ENCODE measurements at regions not wholly inside any gene's neighbourhood (a gene's known extent, or its start where the extent isn't known, plus 50 kb on each side); places are given as distances from the start of the nearest gene placed in this dataset.

- no peaks in the 10 kb centered on the region for H3K36me3 ChIP-seq
- H3K27ac ChIP-seq = no peak overlapping the region
- no peak for TF ChIP-seq POLR2A (IDR thresholded peaks at IDR 0.05)
- TF ChIP-seq CTCF (IDR thresholded peaks at IDR 0.05) = no peak
- WGBS, 4 donors = 82 to 93% (median 87%) methylated on average over 3 of the region's 3 CpGs
- ATAC-seq = no peak
- intact Hi-C loops (cut with DNase I) = loop anchor here in 9 of 10 donors (5.0 to 10.0 kb wide), 3 partner anchors 163 to 317 kb away; no protein-coding TSS in a partner anchor
- H3K4me1 ChIP-seq = peaks cover 0 to 10% (median 0%) of the 10 kb centered on the region in 12 donors
- no peak for DNase-seq
- no peaks in the 10 kb centered on the region for H3K9me3 ChIP-seq
- H3K4me3 ChIP-seq = no peak overlapping the region
- peaks cover 0 to 6% (median 0%) of the 10 kb centered on the region in 9 donors for H3K27me3 ChIP-seq
These were observed 212.8 kb downstream of the CDCA7 start for GRCh38 chr2:173567493-173567892.

DNA sequence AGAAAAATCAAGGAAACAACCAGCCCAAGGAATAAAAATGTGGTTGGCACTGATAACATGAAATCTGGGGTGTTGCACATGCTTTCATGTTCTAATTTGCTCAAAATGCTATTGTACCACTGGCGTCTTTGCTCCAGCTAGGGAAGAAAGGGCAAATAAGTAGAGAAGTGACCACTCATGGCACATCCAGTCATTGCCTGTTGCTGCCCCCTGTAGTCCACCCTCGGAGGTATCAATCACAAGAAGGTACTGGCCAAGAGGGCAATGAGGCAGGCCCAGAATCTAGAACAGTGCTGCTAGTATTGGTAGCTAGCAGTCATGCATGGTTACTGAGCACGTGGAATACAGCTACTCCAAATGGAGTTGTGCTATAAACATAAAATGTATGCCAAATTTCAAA is 213.4 kb downstream of the CDCA7 start:
- WGBS, 4 donors = 51 to 68% (median 54%) methylated on average over 3 of the region's 3 CpGs
- no peaks in the 10 kb centered on the region for H3K36me3 ChIP-seq
- no peak for TF ChIP-seq POLR2A (IDR thresholded peaks at IDR 0.05)
- TF ChIP-seq CTCF (IDR thresholded peaks at IDR 0.05) = peak in 7 of 12 donors; percentile 12 to 45 (median 25)
- peaks cover 0 to 10% (median 0%) of the 10 kb centered on the region in 12 donors for H3K4me1 ChIP-seq
- ATAC-seq (peak in 2 of 4 donors; percentile 53 to 73), DNase-seq (peak in 3 of 5 donors; percentile 31 to 46 (median 32))
- H3K4me3 ChIP-seq = no peak overlapping the region
- H3K27ac ChIP-seq = no peak overlapping the region
- intact Hi-C loops (cut with DNase I) = loop anchor here in 9 of 10 donors (5.0 to 10.0 kb wide), 3 partner anchors 163 to 317 kb away; no protein-coding TSS in a partner anchor
- H3K27me3 ChIP-seq = peaks cover 0 to 6% (median 0%) of the 10 kb centered on the region in 9 donors
- H3K9me3 ChIP-seq = no peaks in the 10 kb centered on the region

- intact Hi-C loops (cut with DNase I) = loop anchor here in 5 of 10 donors (5.0 to 10.0 kb wide), 5 partner anchors 181 to 774 kb away; partner anchors contain the start of gene SP9 (in 1 of the 5)
- WGBS, 4 donors = 8 to 18% (median 13%) methylated on average over 10 of the region's 10 CpGs
These were observed 216.5 kb downstream of the CDCA7 start for GRCh38 chr2:173571021-173571821.

More at GRCh38 chr2:173571021-173571821, 216.5 kb downstream of the CDCA7 start:
- DNase-seq (no peak), ATAC-seq (peak in 3 of 4 donors; percentile 31 to 48 (median 42))
- Histone ChIP-seq H3K36me3 (no peaks in the 10 kb centered on the region), H3K9me3 (no peaks in the 10 kb centered on the region), H3K27me3 (peaks cover 0 to 6% (median 0%) of the 10 kb centered on the region in 9 donors), H3K4me1 (peaks cover 0 to 10% (median 0%) of the 10 kb centered on the region in 12 donors), H3K27ac (no peak overlapping the region), H3K4me3 (peak overlapping the region in 1 of 12 donors; percentile 5)
- TF ChIP-seq CTCF (IDR thresholded peaks at IDR 0.05) = peak in 10 of 12 donors; percentile 13 to 51 (median 37)
- TF ChIP-seq POLR2A (IDR thresholded peaks at IDR 0.05) = no peak
